SK-N-SH (cell line): ENCODE measurements at regions not wholly inside any gene's neighbourhood (a gene's known extent, or its start where the extent isn't known, plus 50 kb on each side); places are given as distances from the start of the nearest gene placed in this dataset.

ENCODE experiments used
- CTCF ChIA-PET: fragments of 300-600, 350-600 bp; formaldehyde crosslinking; extraction: SDS; loops from one replicate; lab custom pipeline; 2021; lab: Yijun Ruan, JAX
- POLR2A ChIA-PET: fragments of 350-600 bp; sonication (Branson Sonifier 250); formaldehyde crosslinking; extraction: SDS; loops from one replicate; lab custom pipeline; 2020; ENCODE audit warnings: antibody characterized with exemption, inconsistent platforms; lab: Yijun Ruan, JAX
- DNase-seq: peaks from one replicate; pipeline ENCODE4 v3.0.0; 2012
- H2AFZ ChIP-seq: fragments of 200-600 bp; sonication (generic); 2 replicates; pipeline ENCODE4 v1.8.1; 2016; ENCODE audit warnings: antibody characterized with exemption, mild to moderate bottlenecking, low read depth
- H3F3A ChIP-seq: fragments of 200-600 bp; sonication (generic); replicated peaks from 2 replicates; pipeline ENCODE3; 2016; ENCODE audit warnings: antibody characterized with exemption, mild to moderate bottlenecking; ENCODE audit not compliant: insufficient read depth
- H3K27ac ChIP-seq, 2 experiments: fragments of 200-500 bp in 1 of 2; fragments of 200-600 bp in 1 of 2; sonication (Bioruptor generic) in 1 of 2; sonication (generic), shearing (Covaris generic) in 1 of 2; 2 replicates each; pipeline versions ENCODE4 v1.5.1 to v1.6.1; 2014 to 2016; ENCODE audit warnings: low read depth in 2 of 2, inconsistent platforms in 1 of 2, low read length in 1 of 2, mild to moderate bottlenecking in 1 of 2, mixed read lengths in 1 of 2
- H3K27me3 ChIP-seq: fragments of 200-600 bp; sonication (generic), shearing (Covaris generic); 2 replicates; pipeline ENCODE4 v1.6.1; 2016; ENCODE audit warnings: mixed run types; ENCODE audit not compliant: insufficient read depth
- H3K36me3 ChIP-seq, 2 experiments: fragments of 200-500 bp in 1 of 2; fragments of 200-600 bp in 1 of 2; sonication (Bioruptor generic) in 1 of 2; sonication (generic) in 1 of 2; replicated peaks in 1 of 2; 2 replicates each; pipeline versions ENCODE3 to v1.5.1; 2014 to 2016; ENCODE audit warnings: low read length in 1 of 2, mild to moderate bottlenecking in 1 of 2; ENCODE audit not compliant: insufficient read depth in 2 of 2, control insufficient read depth in 1 of 2
- H3K4me1 ChIP-seq, 2 experiments: fragments of 200-500 bp in 1 of 2; fragments of 200-600 bp in 1 of 2; sonication (Bioruptor generic) in 1 of 2; sonication (generic), shearing (Covaris generic) in 1 of 2; 2 replicates each; pipeline versions ENCODE4 v1.5.1 to v1.6.1; 2014 to 2016; ENCODE audit warnings: low read depth in 1 of 2, low read length in 1 of 2, mixed run types in 1 of 2; ENCODE audit not compliant: insufficient read depth in 2 of 2, control insufficient read depth in 1 of 2
- H3K4me2 ChIP-seq: fragments of 200-600 bp; sonication (generic), shearing (Covaris generic); 2 replicates; pipeline ENCODE4 v1.6.1; 2017; ENCODE audit warnings: mixed run types
- H3K4me3 ChIP-seq, 2 experiments: fragments of 200-500 bp in 1 of 2; fragments of 200-600 bp in 1 of 2; sonication (Bioruptor generic) in 1 of 2; sonication (generic), shearing (Covaris generic) in 1 of 2; 2 replicates each; pipeline versions ENCODE4 v1.5.1 to v1.8.1; 2014 to 2016; ENCODE audit warnings: low read depth in 2 of 2, inconsistent platforms in 1 of 2, low read length in 1 of 2, mild to moderate bottlenecking in 1 of 2, mixed read lengths in 1 of 2, moderate library complexity in 1 of 2
- H3K79me2 ChIP-seq: fragments of 200-600 bp; sonication (generic); 2 replicates; pipeline ENCODE4 v1.8.1; 2017; ENCODE audit warnings: mild to moderate bottlenecking; ENCODE audit not compliant: insufficient read depth
- H3K9ac ChIP-seq: fragments of 200-600 bp; sonication (generic); 2 replicates; pipeline ENCODE4 v1.6.1; 2017; ENCODE audit warnings: mixed run types
- H3K9me2 ChIP-seq: fragments of 200-600 bp; sonication (generic); 2 replicates; pipeline ENCODE4 v1.6.1; 2017; ENCODE audit warnings: mixed run types
- H3K9me3 ChIP-seq: fragments of 200-600 bp; sonication (generic); 2 replicates; pipeline ENCODE4 v1.6.1; 2017; ENCODE audit warnings: mixed run types, mild to moderate bottlenecking, moderate library complexity
- H4K20me1 ChIP-seq: fragments of 200-600 bp; sonication (generic); 2 replicates; pipeline ENCODE4 v1.6.1; 2017; ENCODE audit warnings: mild to moderate bottlenecking, mixed run types; ENCODE audit not compliant: insufficient read depth
- CTCF ChIP-seq: fragments of 200-600 bp; sonication (generic); IDR thresholded peaks from 2 replicates; pipeline ENCODE4 v1.6.1; 2017; ENCODE audit warnings: antibody characterized with exemption, mild to moderate bottlenecking, moderate library complexity
- ELF1 ChIP-seq: IDR thresholded peaks from 2 replicates; pipeline ENCODE4 v1.4.0; 2012
- EP300 ChIP-seq, 2 experiments: IDR thresholded peaks; 2 replicates each; pipeline versions ENCODE4 v1.4.0 to v1.6.1; 2012; ENCODE audit warnings: borderline replicate concordance in 1 of 2, low read depth in 1 of 2, low read length in 1 of 2
- EZH2phosphoT487 ChIP-seq: fragments of 200-600 bp; sonication (generic); IDR thresholded peaks from 2 replicates; pipeline ENCODE4 v1.6.1; 2017; ENCODE audit warnings: low read depth, mixed run types, mild to moderate bottlenecking, antibody characterized with exemption, moderate library complexity, borderline replicate concordance
- FOXJ3 ChIP-seq: sonication (generic); formaldehyde crosslinking; IDR thresholded peaks from 2 replicates; pipeline ENCODE4 v1.5.1; 2020; ENCODE audit warnings: mild to moderate bottlenecking, missing genetic modification reagents
- FOXM1 ChIP-seq: IDR thresholded peaks from 2 replicates; pipeline ENCODE4 v1.4.0; 2012; ENCODE audit warnings: low read depth, mild to moderate bottlenecking
- GATA2 ChIP-seq: sonication (generic); formaldehyde crosslinking; IDR thresholded peaks from 2 replicates; pipeline ENCODE4 v1.5.0; 2020; ENCODE audit warnings: mild to moderate bottlenecking, missing genetic modification reagents
- JUND ChIP-seq: IDR thresholded peaks from 2 replicates; pipeline ENCODE4 v1.4.0; 2012
- RCOR1 ChIP-seq: fragments of 150-350 bp; IDR thresholded peaks from 2 replicates; pipeline ENCODE4 v1.6.1; 2017; ENCODE audit warnings: antibody characterized with exemption, low read length
- REST ChIP-seq: IDR thresholded peaks from 2 replicates; pipeline ENCODE4 v1.6.1; 2012; ENCODE audit warnings: mild to moderate bottlenecking, low read depth, low read length, moderate library complexity
- RXRA ChIP-seq: IDR thresholded peaks from 2 replicates; pipeline ENCODE4 v1.4.0; 2012; ENCODE audit warnings: low read depth, mild to moderate bottlenecking, borderline replicate concordance
- SIN3A ChIP-seq: IDR thresholded peaks from 2 replicates; pipeline ENCODE4 v1.6.1; 2012; ENCODE audit warnings: low read depth, mild to moderate bottlenecking, low read length, moderate library complexity, borderline replicate concordance
- TCF12 ChIP-seq: IDR thresholded peaks from 2 replicates; pipeline ENCODE4 v1.4.0; 2012
- TEAD4 ChIP-seq: IDR thresholded peaks from 2 replicates; pipeline ENCODE4 v1.4.0; 2012; ENCODE audit warnings: mild to moderate bottlenecking, borderline replicate concordance; ENCODE audit not compliant: insufficient read depth
- USF2 ChIP-seq: fragments of 150-350 bp; IDR thresholded peaks from 2 replicates; pipeline ENCODE4 v1.6.1; 2017; ENCODE audit warnings: antibody characterized with exemption, low read length, low read depth, borderline replicate concordance
- ZBTB33 ChIP-seq: IDR thresholded peaks from 2 replicates; pipeline ENCODE4 v1.4.0; 2012; ENCODE audit warnings: low read depth, borderline replicate concordance
- WGBS: methylation state at CpG from one replicate; pipeline ENCODE4 v1.1.6; 2017; ENCODE audit warnings: low lambda C conversion rate; 5-methylcytosine and 5-hydroxymethylcytosine counted together

- Histone ChIP-seq H3K4me2 (no peak overlapping the region), H3K4me1 (peaks cover 0 to 18% of the 10 kb centered on the region in 2 experiments; a peak in 1 of 4 replicates), H3K9ac (no peak overlapping the region), H3K4me3 (no peak overlapping the region), H3K27ac (no peak overlapping the region), H3K9me2 (no peaks in the 10 kb centered on the region), H3F3A (no peaks in the 10 kb centered on the region), H2AFZ (no peak overlapping the region), H3K79me2 (no peaks in the 10 kb centered on the region), H4K20me1 (no peaks in the 10 kb centered on the region), H3K9me3 (no peaks in the 10 kb centered on the region), H3K27me3 (no peaks in the 10 kb centered on the region), H3K36me3 (no peaks in the 10 kb centered on the region)
- WGBS, result 49% methylated on average over 8 of the region's 8 CpGs
- POLR2A ChIA-PET, result no interaction called here
- CTCF ChIA-PET, result no interaction called here
- DNase-seq, result no peak
- no peak for TF ChIP-seq TEAD4
- TF ChIP-seq RCOR1, result no peak
- no peak for TF ChIP-seq RXRA
- no peak for TF ChIP-seq ELF1
- no peak for TF ChIP-seq CTCF
- no peak for TF ChIP-seq USF2
- no peak for TF ChIP-seq TCF12
- no peak for TF ChIP-seq GATA2 (CRISPR knock-in tag)
- TF ChIP-seq REST, result no peak
- TF ChIP-seq EZH2phosphoT487, result no peak
- no peak for TF ChIP-seq EP300 (IDR thresholded peaks at IDR 0.05; ENCODE audit: borderline replicate concordance in 1 of 2, low read depth in 1 of 2, low read length in 1 of 2)
- no peak for TF ChIP-seq ZBTB33
- TF ChIP-seq FOXM1, result no peak
- no peak for TF ChIP-seq SIN3A
- TF ChIP-seq JUND, result no peak
- no peak for TF ChIP-seq FOXJ3
Measured at GRCh38 chr20:48198929-48199451, 413.7 kb upstream of the SULF2 start.
